H1 (cell line): ENCODE measurements at regions not wholly inside any gene's neighbourhood (a gene's known extent, or its start where the extent isn't known, plus 50 kb on each side); places are given as distances from the start of the nearest gene placed in this dataset.

Source experiments
- MAFK ChIP-seq: IDR thresholded peaks from 2 replicates; pipeline ENCODE4 v1.6.1; 2012; ENCODE audit warnings: low read depth, mild to moderate bottlenecking, improper control_type of control experiment, low read length
- RXRA ChIP-seq: IDR thresholded peaks from 2 replicates; pipeline ENCODE4 v1.6.1; 2011; ENCODE audit warnings: low read depth, mild to moderate bottlenecking, low read length, moderate library complexity; ENCODE audit not compliant: insufficient read depth
- TF ChIP-seq, protein P1 (sequence below): fragments of 300-600 bp; sonication (generic); IDR thresholded peaks from 2 replicates; pipeline ENCODE4 v1.7.1; 2012; ENCODE audit warnings: low read length, moderate library complexity, mild to moderate bottlenecking, inconsistent platforms; ENCODE audit not compliant: insufficient replicate concordance

DNA sequence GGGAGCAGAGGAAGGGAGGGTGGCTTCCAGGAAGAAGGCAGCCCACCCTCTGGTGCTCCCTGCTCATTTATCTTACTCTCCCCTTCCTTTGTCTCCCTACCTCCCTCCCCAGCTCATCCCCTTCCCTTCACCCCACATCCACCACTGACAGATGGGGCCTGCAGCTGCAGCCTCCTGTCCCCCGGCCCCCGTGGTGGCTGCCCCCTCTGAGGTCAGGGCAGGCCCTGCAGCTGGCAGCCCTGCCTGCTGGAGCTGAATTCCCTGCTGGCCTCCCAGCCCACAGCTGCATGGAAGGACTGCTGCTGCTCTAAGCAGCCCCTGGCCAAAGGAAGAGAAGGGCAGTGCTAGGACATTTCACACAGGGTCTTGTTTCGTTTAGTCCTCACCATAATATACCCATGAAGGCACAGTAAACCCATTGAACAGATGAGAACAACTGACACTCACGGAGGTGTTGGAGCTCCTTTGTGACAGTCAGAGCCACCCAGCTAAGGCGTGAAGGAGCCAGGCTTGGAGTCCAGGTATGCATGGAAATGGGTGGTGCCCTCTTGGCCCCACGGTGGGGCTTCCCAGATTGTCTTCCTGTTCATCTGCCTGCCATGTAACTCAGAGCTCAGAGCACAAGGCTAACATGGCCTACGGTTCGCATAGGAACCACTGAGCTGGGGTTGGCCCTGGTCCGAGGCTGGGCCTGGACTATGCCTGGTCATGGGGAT, 121.7 kb upstream of the PRR20G start (continued):
- TF ChIP-seq, protein P1, sequence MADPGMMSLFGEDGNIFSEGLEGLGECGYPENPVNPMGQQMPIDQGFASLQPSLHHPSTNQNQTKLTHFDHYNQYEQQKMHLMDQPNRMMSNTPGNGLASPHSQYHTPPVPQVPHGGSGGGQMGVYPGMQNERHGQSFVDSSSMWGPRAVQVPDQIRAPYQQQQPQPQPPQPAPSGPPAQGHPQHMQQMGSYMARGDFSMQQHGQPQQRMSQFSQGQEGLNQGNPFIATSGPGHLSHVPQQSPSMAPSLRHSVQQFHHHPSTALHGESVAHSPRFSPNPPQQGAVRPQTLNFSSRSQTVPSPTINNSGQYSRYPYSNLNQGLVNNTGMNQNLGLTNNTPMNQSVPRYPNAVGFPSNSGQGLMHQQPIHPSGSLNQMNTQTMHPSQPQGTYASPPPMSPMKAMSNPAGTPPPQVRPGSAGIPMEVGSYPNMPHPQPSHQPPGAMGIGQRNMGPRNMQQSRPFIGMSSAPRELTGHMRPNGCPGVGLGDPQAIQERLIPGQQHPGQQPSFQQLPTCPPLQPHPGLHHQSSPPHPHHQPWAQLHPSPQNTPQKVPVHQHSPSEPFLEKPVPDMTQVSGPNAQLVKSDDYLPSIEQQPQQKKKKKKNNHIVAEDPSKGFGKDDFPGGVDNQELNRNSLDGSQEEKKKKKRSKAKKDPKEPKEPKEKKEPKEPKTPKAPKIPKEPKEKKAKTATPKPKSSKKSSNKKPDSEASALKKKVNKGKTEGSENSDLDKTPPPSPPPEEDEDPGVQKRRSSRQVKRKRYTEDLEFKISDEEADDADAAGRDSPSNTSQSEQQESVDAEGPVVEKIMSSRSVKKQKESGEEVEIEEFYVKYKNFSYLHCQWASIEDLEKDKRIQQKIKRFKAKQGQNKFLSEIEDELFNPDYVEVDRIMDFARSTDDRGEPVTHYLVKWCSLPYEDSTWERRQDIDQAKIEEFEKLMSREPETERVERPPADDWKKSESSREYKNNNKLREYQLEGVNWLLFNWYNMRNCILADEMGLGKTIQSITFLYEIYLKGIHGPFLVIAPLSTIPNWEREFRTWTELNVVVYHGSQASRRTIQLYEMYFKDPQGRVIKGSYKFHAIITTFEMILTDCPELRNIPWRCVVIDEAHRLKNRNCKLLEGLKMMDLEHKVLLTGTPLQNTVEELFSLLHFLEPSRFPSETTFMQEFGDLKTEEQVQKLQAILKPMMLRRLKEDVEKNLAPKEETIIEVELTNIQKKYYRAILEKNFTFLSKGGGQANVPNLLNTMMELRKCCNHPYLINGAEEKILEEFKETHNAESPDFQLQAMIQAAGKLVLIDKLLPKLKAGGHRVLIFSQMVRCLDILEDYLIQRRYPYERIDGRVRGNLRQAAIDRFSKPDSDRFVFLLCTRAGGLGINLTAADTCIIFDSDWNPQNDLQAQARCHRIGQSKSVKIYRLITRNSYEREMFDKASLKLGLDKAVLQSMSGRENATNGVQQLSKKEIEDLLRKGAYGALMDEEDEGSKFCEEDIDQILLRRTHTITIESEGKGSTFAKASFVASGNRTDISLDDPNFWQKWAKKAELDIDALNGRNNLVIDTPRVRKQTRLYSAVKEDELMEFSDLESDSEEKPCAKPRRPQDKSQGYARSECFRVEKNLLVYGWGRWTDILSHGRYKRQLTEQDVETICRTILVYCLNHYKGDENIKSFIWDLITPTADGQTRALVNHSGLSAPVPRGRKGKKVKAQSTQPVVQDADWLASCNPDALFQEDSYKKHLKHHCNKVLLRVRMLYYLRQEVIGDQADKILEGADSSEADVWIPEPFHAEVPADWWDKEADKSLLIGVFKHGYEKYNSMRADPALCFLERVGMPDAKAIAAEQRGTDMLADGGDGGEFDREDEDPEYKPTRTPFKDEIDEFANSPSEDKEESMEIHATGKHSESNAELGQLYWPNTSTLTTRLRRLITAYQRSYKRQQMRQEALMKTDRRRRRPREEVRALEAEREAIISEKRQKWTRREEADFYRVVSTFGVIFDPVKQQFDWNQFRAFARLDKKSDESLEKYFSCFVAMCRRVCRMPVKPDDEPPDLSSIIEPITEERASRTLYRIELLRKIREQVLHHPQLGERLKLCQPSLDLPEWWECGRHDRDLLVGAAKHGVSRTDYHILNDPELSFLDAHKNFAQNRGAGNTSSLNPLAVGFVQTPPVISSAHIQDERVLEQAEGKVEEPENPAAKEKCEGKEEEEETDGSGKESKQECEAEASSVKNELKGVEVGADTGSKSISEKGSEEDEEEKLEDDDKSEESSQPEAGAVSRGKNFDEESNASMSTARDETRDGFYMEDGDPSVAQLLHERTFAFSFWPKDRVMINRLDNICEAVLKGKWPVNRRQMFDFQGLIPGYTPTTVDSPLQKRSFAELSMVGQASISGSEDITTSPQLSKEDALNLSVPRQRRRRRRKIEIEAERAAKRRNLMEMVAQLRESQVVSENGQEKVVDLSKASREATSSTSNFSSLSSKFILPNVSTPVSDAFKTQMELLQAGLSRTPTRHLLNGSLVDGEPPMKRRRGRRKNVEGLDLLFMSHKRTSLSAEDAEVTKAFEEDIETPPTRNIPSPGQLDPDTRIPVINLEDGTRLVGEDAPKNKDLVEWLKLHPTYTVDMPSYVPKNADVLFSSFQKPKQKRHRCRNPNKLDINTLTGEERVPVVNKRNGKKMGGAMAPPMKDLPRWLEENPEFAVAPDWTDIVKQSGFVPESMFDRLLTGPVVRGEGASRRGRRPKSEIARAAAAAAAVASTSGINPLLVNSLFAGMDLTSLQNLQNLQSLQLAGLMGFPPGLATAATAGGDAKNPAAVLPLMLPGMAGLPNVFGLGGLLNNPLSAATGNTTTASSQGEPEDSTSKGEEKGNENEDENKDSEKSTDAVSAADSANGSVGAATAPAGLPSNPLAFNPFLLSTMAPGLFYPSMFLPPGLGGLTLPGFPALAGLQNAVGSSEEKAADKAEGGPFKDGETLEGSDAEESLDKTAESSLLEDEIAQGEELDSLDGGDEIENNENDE = no peak
- TF ChIP-seq RXRA (no peak), MAFK (no peak)
- TF ChIP-seq, all 59 proteins: peak for 0
